ENCODE measurements at regions not wholly inside any gene's neighbourhood (a gene's known extent, or its start where the extent isn't known, plus 50 kb on each side); places are given as distances from the start of the nearest gene placed in this dataset.

DNA sequence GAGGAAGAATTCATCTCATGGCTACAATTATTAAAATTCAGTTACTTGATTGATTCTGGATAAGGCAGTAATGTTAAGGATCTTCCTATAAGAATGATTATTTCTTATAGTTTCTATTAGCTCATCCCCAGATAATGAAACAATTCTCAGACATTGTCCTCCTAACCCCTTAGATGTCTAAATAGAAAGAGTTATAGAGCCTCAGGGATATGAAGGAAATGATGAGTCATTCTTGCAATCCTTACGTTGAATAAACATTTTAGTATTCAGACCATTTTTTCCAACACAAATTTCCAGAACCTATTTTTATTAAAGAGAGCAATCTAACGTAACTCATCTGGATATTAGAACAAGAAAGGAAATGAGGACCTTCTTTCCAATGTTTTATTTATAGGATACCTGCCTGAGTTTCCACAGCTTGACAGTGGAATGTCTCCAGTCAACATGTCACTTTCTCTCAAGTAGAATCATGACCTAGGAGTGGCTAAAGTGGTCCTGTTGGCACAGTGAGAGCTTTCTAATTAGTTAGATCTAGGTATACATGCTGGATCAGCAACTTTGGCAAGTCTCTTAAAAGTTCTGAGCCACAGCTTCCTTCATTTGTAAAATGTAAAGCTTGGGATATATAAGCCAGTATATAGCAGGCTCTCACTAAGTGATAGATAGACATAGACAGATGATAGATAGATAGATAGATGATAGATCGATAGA lies 88.0 kb upstream of the RAB27B start:
- TF ChIP-seq CEBPB (IDR thresholded peaks at IDR 0.05; ENCODE audit: low read depth, low read length) = no peak
- no peak for TF ChIP-seq EZH2 (IDR thresholded peaks at IDR 0.05; ENCODE audit: low read depth, low read length, severe bottlenecking)
- TF ChIP-seq, protein P1, sequence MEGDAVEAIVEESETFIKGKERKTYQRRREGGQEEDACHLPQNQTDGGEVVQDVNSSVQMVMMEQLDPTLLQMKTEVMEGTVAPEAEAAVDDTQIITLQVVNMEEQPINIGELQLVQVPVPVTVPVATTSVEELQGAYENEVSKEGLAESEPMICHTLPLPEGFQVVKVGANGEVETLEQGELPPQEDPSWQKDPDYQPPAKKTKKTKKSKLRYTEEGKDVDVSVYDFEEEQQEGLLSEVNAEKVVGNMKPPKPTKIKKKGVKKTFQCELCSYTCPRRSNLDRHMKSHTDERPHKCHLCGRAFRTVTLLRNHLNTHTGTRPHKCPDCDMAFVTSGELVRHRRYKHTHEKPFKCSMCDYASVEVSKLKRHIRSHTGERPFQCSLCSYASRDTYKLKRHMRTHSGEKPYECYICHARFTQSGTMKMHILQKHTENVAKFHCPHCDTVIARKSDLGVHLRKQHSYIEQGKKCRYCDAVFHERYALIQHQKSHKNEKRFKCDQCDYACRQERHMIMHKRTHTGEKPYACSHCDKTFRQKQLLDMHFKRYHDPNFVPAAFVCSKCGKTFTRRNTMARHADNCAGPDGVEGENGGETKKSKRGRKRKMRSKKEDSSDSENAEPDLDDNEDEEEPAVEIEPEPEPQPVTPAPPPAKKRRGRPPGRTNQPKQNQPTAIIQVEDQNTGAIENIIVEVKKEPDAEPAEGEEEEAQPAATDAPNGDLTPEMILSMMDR (IDR thresholded peaks at IDR 0.05; ENCODE audit: control extremely low read depth in 1 of 3, insufficient read depth in 1 of 3, low read depth in 1 of 3, low read length in 3 of 3) = no peak
- TF ChIP-seq TEAD4 (IDR thresholded peaks at IDR 0.05; ENCODE audit: low read depth, low read length) = no peak
- TF ChIP-seq HDAC6 (IDR thresholded peaks at IDR 0.05; ENCODE audit: low read depth, low read length) = no peak
- TF ChIP-seq YY1 (IDR thresholded peaks at IDR 0.05; ENCODE audit: low read depth, low read length) = no peak
- TF ChIP-seq, protein P2, sequence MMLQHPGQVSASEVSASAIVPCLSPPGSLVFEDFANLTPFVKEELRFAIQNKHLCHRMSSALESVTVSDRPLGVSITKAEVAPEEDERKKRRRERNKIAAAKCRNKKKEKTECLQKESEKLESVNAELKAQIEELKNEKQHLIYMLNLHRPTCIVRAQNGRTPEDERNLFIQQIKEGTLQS (IDR thresholded peaks at IDR 0.05; ENCODE audit: insufficient read depth, low read depth, low read length) = no peak
- no peak for TF ChIP-seq RFX5 (IDR thresholded peaks at IDR 0.05; ENCODE audit: borderline replicate concordance, low read depth, low read length)
- TF ChIP-seq BRCA1 (IDR thresholded peaks at IDR 0.05; ENCODE audit: low read depth, low read length) = no peak
- no peak for TF ChIP-seq POLR2A (IDR thresholded peaks at IDR 0.05; ENCODE audit: control extremely low read depth in 1 of 2, low read depth in 2 of 2, low read length in 2 of 2)
- TF ChIP-seq EP300 (IDR thresholded peaks at IDR 0.05; ENCODE audit: borderline replicate concordance in 1 of 2, low read depth in 2 of 2, low read length in 2 of 2) = no peak
- no peak for TF ChIP-seq SRF (IDR thresholded peaks at IDR 0.05; ENCODE audit: low read depth, low read length)

Data from H1 (cell line).